HG02970 (cell line): ENCODE measurements at regions not wholly inside any gene's neighbourhood (a gene's known extent, or its start where the extent isn't known, plus 50 kb on each side); places are given as distances from the start of the nearest gene placed in this dataset.

ENCODE experiments used
- ATAC-seq: cut with Tn5 transposase; IDR thresholded peaks from one replicate; pipeline ENCODE4 v1.9.1; 2021; ENCODE audit warnings: mild to moderate bottlenecking, moderate library complexity, moderate number of reproducible peaks; ENCODE audit not compliant: unreplicated experiment, low FRiP score

GRCh38 chr5:121171834-121172233 is 679.8 kb upstream of the FTMT start:
- no peak for ATAC-seq

GRCh38 chr5:121174351-121174750 is 677.3 kb upstream of the FTMT start:
- no peak for ATAC-seq

- ATAC-seq: no peak
Observed at GRCh38 chr5:121175986-121176385, 675.7 kb upstream of the FTMT start.

- ATAC-seq: no peak
Observed at GRCh38 chr5:121182788-121183490, 668.7 kb upstream of the FTMT start.

GRCh38 chr5:121188849-121189248 is 662.8 kb upstream of the FTMT start:
- ATAC-seq: no peak

GRCh38 chr5:121189342-121190305 is 662.1 kb upstream of the FTMT start:
- no peak for ATAC-seq

- no peak for ATAC-seq
Observed at GRCh38 chr5:121199216-121199999, 652.3 kb upstream of the FTMT start.

GRCh38 chr5:121218086-121218485 is 633.6 kb upstream of the FTMT start:
- no peak for ATAC-seq

GRCh38 chr5:121221483-121221882 is 630.2 kb upstream of the FTMT start:
- no peak for ATAC-seq

GRCh38 chr5:121226765-121227164 is 624.9 kb upstream of the FTMT start:
- no peak for ATAC-seq

- ATAC-seq: no peak
Observed at GRCh38 chr5:121239951-121240350, 611.7 kb upstream of the FTMT start.

- no peak for ATAC-seq
Observed at GRCh38 chr5:121246971-121247370, 604.7 kb upstream of the FTMT start.

GRCh38 chr5:121251954-121252353 is 599.7 kb upstream of the FTMT start:
- ATAC-seq: no peak

- no peak for ATAC-seq
Observed at GRCh38 chr5:121257621-121258020, 594.1 kb upstream of the FTMT start.

GRCh38 chr5:121263456-121263855 is 588.2 kb upstream of the FTMT start:
- ATAC-seq: no peak

GRCh38 chr5:121264605-121265004 is 587.1 kb upstream of the FTMT start:
- no peak for ATAC-seq

GRCh38 chr5:121271546-121271945 is 580.1 kb upstream of the FTMT start:
- no peak for ATAC-seq

GRCh38 chr5:121273833-121274433 is 577.7 kb upstream of the FTMT start:
- no peak for ATAC-seq

GRCh38 chr5:121279801-121280200 is 571.9 kb upstream of the FTMT start:
- no peak for ATAC-seq

- no peak for ATAC-seq
Observed at GRCh38 chr5:121285801-121286521, 565.7 kb upstream of the FTMT start.
